ENCODE measurements at regions not wholly inside any gene's neighbourhood (a gene's known extent, or its start where the extent isn't known, plus 50 kb on each side); places are given as distances from the start of the nearest gene placed in this dataset.

DNA sequence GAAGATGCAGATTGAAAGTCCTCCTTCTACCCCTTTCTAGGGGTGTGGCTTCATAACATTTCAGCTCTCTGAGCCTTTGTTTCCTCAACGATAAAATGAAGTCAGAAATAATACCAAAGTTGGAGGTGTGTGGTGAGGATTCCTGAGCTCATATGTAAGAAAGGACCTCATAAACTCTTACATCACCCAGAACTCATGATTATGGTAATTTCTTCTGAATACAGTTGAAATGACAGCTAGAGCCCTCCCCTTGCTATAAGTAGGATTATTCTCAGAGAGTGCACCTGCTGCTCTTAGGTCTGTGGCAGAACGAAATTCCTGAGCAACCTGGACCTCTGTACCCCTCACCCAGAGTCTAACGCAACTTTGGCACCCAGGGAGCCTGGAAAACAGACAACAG lies 291.4 kb upstream of the KLF4 start:
- TF ChIP-seq CTCF (conservative IDR thresholded peaks at IDR 0.05; ENCODE audit: low read depth in 2 of 2) (no peak), POLR2AphosphoS5 (IDR thresholded peaks at IDR 0.05; ENCODE audit: low read depth) (no peak), ZNF114 (CRISPR knock-in tag; IDR thresholded peaks at IDR 0.05) (no peak), EZH2 (IDR thresholded peaks at IDR 0.05; ENCODE audit: low read depth, unreplicated experiment) (no peak), JUNB (IDR thresholded peaks at IDR 0.05; ENCODE audit: unreplicated experiment) (no peak), EZH2phosphoT487 (IDR thresholded peaks at IDR 0.05; ENCODE audit: unreplicated experiment) (no peak), CREB1 (CRISPR knock-in tag; IDR thresholded peaks at IDR 0.05; ENCODE audit: low read depth) (no peak), NANOG (IDR thresholded peaks at IDR 0.05; ENCODE audit: borderline replicate concordance) (no peak), STAT1 (IDR thresholded peaks at IDR 0.05; ENCODE audit: unreplicated experiment) (no peak), ZNF331 (CRISPR knock-in tag; IDR thresholded peaks at IDR 0.05; ENCODE audit: low read depth) (no peak)
- TF ChIP-seq, protein P1, sequence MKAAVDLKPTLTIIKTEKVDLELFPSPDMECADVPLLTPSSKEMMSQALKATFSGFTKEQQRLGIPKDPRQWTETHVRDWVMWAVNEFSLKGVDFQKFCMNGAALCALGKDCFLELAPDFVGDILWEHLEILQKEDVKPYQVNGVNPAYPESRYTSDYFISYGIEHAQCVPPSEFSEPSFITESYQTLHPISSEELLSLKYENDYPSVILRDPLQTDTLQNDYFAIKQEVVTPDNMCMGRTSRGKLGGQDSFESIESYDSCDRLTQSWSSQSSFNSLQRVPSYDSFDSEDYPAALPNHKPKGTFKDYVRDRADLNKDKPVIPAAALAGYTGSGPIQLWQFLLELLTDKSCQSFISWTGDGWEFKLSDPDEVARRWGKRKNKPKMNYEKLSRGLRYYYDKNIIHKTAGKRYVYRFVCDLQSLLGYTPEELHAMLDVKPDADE (IDR thresholded peaks at IDR 0.05): no peak
- TF ChIP-seq, protein P2, sequence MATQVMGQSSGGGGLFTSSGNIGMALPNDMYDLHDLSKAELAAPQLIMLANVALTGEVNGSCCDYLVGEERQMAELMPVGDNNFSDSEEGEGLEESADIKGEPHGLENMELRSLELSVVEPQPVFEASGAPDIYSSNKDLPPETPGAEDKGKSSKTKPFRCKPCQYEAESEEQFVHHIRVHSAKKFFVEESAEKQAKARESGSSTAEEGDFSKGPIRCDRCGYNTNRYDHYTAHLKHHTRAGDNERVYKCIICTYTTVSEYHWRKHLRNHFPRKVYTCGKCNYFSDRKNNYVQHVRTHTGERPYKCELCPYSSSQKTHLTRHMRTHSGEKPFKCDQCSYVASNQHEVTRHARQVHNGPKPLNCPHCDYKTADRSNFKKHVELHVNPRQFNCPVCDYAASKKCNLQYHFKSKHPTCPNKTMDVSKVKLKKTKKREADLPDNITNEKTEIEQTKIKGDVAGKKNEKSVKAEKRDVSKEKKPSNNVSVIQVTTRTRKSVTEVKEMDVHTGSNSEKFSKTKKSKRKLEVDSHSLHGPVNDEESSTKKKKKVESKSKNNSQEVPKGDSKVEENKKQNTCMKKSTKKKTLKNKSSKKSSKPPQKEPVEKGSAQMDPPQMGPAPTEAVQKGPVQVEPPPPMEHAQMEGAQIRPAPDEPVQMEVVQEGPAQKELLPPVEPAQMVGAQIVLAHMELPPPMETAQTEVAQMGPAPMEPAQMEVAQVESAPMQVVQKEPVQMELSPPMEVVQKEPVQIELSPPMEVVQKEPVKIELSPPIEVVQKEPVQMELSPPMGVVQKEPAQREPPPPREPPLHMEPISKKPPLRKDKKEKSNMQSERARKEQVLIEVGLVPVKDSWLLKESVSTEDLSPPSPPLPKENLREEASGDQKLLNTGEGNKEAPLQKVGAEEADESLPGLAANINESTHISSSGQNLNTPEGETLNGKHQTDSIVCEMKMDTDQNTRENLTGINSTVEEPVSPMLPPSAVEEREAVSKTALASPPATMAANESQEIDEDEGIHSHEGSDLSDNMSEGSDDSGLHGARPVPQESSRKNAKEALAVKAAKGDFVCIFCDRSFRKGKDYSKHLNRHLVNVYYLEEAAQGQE (IDR thresholded peaks at IDR 0.05; ENCODE audit: unreplicated experiment): no peak

Data from GM23338 (cell line).